SK-N-SH (cell line): ENCODE measurements at regions not wholly inside any gene's neighbourhood (a gene's known extent, or its start where the extent isn't known, plus 50 kb on each side); places are given as distances from the start of the nearest gene placed in this dataset.

ENCODE experiments used
- CTCF ChIP-seq: fragments of 200-600 bp; sonication (generic); IDR thresholded peaks from 2 replicates; pipeline ENCODE4 v1.6.1; 2017; ENCODE audit warnings: antibody characterized with exemption, mild to moderate bottlenecking, moderate library complexity
- GABPA ChIP-seq: IDR thresholded peaks from 2 replicates; pipeline ENCODE4 v1.4.0; 2012; ENCODE audit warnings: low read depth, mild to moderate bottlenecking
- POLR2AphosphoS5 ChIP-seq: IDR thresholded peaks from 2 replicates; pipeline ENCODE4 v1.6.1; 2012; ENCODE audit warnings: low read depth, low read length
- RFX5 ChIP-seq: IDR thresholded peaks from 2 replicates; pipeline ENCODE4 v1.6.1; 2012; ENCODE audit warnings: mild to moderate bottlenecking, improper control_type of control experiment, low read length
- SIN3A ChIP-seq: IDR thresholded peaks from 2 replicates; pipeline ENCODE4 v1.6.1; 2012; ENCODE audit warnings: low read depth, mild to moderate bottlenecking, low read length, moderate library complexity, borderline replicate concordance
- TAF1 ChIP-seq: IDR thresholded peaks from 2 replicates; pipeline ENCODE4 v1.6.1; 2012; ENCODE audit warnings: low read depth, mild to moderate bottlenecking, low read length, moderate library complexity, borderline replicate concordance
- TEAD4 ChIP-seq: IDR thresholded peaks from 2 replicates; pipeline ENCODE4 v1.4.0; 2012; ENCODE audit warnings: mild to moderate bottlenecking, borderline replicate concordance; ENCODE audit not compliant: insufficient read depth
- USF2 ChIP-seq: fragments of 150-350 bp; IDR thresholded peaks from 2 replicates; pipeline ENCODE4 v1.6.1; 2017; ENCODE audit warnings: antibody characterized with exemption, low read length, low read depth, borderline replicate concordance

- TF ChIP-seq USF2 (no peak), CTCF (no peak), TAF1 (no peak), POLR2AphosphoS5 (no peak), GABPA (no peak), RFX5 (no peak), TEAD4 (no peak), SIN3A (no peak)
Measured at GRCh38 chr1:90550626-90551406, 166.3 kb downstream of the BARHL2 start.
